Gastrocnemius medialis (tissue), 4 donors: ENCODE measurements at regions not wholly inside any gene's neighbourhood (a gene's known extent, or its start where the extent isn't known, plus 50 kb on each side); places are given as distances from the start of the nearest gene placed in this dataset.
"Not testable (repeated sequence)": the region's sequence is repeated elsewhere in the genome, so short reads cannot be mapped to it uniquely, and the experiment has no call there.

ENCODE experiments used
- ATAC-seq, 2 donors: fragments of 150-250 bp; one replicate each; pipeline ENCODE4 v1.9.1; 2016
- DNase-seq, 2 donors: peaks; one replicate each; pipeline ENCODE4 v3.0.0-alpha.2; 2019
- H3K27ac ChIP-seq, 4 donors: fragments of 200-600 bp; sonication (generic); 1 replicate in 1 of 4; 2 replicates in 3 of 4; pipeline ENCODE4 v1.5.1; 2016 to 2018; ENCODE audit warnings: mild to moderate bottlenecking in 2 of 4, moderate library complexity in 1 of 4
- H3K27me3 ChIP-seq, 3 donors: fragments of 200-600 bp; sonication (generic) in 2 of 3; 1 replicate in 1 of 3; 2 replicates in 2 of 3; pipeline versions ENCODE4 v1.5.1 to v1.6.0; 2016 to 2019; ENCODE audit warnings: mild to moderate bottlenecking in 1 of 3, moderate library complexity in 1 of 3
- H3K36me3 ChIP-seq, 2 donors: fragments of 200-600 bp; sonication (generic) in 1 of 2; one replicate each; pipeline ENCODE4 v1.5.1; 2017 to 2018
- H3K4me1 ChIP-seq, 2 donors: fragments of 200-600 bp; sonication (generic) in 1 of 2; one replicate each; pipeline ENCODE4 v1.5.1; 2016 to 2017; ENCODE audit warnings: mild to moderate bottlenecking in 2 of 2
- H3K4me3 ChIP-seq, 4 donors: fragments of 200-600 bp; sonication (generic) in 3 of 4; 1 replicate in 1 of 4; 2 replicates in 3 of 4; pipeline ENCODE4 v1.5.1; 2016 to 2019; ENCODE audit warnings: mild to moderate bottlenecking in 2 of 4
- H3K9me3 ChIP-seq, 3 donors: fragments of 200-600 bp; sonication (generic) in 2 of 3; 1 replicate in 1 of 3; 2 replicates in 2 of 3; pipeline ENCODE4 v1.5.1; 2016 to 2019
- CTCF ChIP-seq, 5 experiments: fragments of 450-650 bp in 3 of 5; fragments of 200-600 bp in 2 of 5; sonication (generic) in 2 of 5; IDR thresholded peaks in 4 of 5; conservative IDR thresholded peaks in 1 of 5; 1 replicate in 4 of 5; 2 replicates in 1 of 5; pipeline ENCODE4 v1.5.1; 2016 to 2019; ENCODE audit warnings: antibody characterized with exemption in 5 of 5, mild to moderate bottlenecking in 3 of 5, moderate library complexity in 3 of 5
- POLR2A ChIP-seq, 2 donors: fragments of 450-650 bp; IDR thresholded peaks; one replicate each; pipeline ENCODE4 v1.6.1; 2017; ENCODE audit warnings: antibody characterized with exemption in 2 of 2, mild to moderate bottlenecking in 2 of 2, moderate library complexity in 2 of 2
- in situ Hi-C, 4 donors: fragments of 200-750 bp; cut with MboI; loops; one replicate each; pipeline versions ENCODE4 v1.15.0 to v1.8.0; 2017; ENCODE audit warnings: low sequenced_read_pairs in 4 of 4
- intact Hi-C: fragments of 100-400 bp; cut with DNase I; formaldehyde crosslinking; loops from one replicate; pipeline ENCODE4 v1.15.1; 2023; ENCODE audit warnings: low total_unique reads

GRCh38 chr5:120164037-120164436 lies 300.1 kb upstream of the PRR16 start:
- Histone ChIP-seq H3K27ac (no peak overlapping the region), H3K36me3 (no peaks in the 10 kb centered on the region), H3K27me3 (no peaks in the 10 kb centered on the region), H3K4me1 (no peaks in the 10 kb centered on the region), H3K4me3 (no peak overlapping the region), H3K9me3 (no peaks in the 10 kb centered on the region)
- in situ Hi-C loops (no loop called here), intact Hi-C loops (no loop called here)
- TF ChIP-seq POLR2A (IDR thresholded peaks at IDR 0.05) (no peak), CTCF (IDR thresholded peaks at IDR 0.05 in 4 of 5, conservative IDR thresholded peaks at IDR 0.05 in 1 of 5) (no peak)
- DNase-seq (no peak), ATAC-seq (no peak)

DNA sequence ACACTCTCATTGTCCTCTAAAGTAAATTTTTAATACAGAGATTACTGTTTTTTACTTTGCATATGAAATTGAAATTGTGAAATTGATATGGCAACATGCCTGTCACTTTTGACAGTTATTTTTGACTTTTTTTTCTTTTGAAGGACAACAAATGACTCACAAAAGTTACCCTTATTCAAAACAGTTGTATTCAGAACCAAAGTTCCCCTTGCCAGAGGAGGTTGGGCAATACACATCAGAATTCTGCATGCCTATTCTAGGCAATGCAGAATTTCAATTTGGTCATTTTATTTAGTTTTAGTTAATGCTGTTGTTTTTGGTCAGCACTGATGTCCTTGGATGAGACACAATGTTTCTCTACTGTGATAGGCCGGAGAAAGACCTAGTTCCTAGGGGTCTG lies 299.1 kb upstream of the PRR16 start:
- TF ChIP-seq CTCF (IDR thresholded peaks at IDR 0.05 in 4 of 5, conservative IDR thresholded peaks at IDR 0.05 in 1 of 5) (no peak), POLR2A (IDR thresholded peaks at IDR 0.05) (no peak)
- no peaks in the 10 kb centered on the region for H3K4me1 ChIP-seq
- no peaks in the 10 kb centered on the region for H3K27me3 ChIP-seq
- ATAC-seq (no peak), DNase-seq (peak in 1 of 2 donors; percentile 14)
- intact Hi-C loops (no loop called here), in situ Hi-C loops (no loop called here)
- no peak overlapping the region for H3K4me3 ChIP-seq
- no peaks in the 10 kb centered on the region for H3K9me3 ChIP-seq
- H3K27ac ChIP-seq: no peak overlapping the region
- no peaks in the 10 kb centered on the region for H3K36me3 ChIP-seq

DNA sequence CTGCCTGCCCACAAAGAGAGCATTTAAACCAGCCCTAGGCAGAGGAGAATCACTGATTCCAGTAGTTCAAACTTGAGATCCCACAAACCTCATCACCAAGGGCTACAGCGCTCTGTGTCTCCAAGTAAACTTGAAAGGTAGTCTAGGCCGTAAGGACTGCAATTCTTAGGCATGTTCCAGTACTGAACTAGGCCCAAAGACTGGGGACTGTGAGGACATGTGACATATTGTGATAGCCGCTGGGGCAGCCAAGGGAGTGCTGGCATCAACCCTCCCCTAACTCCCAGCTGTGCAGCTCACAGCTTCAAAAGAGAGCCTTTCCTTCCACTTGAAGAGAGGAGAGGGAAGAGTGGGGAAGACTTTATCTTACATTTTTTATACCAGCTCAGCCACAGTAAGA lies 291.0 kb upstream of the PRR16 start:
- Histone ChIP-seq H3K27ac (no peak overlapping the region), H3K36me3 (no peaks in the 10 kb centered on the region), H3K27me3 (no peaks in the 10 kb centered on the region), H3K4me3 (no peak overlapping the region), H3K9me3 (no peaks in the 10 kb centered on the region), H3K4me1 (no peaks in the 10 kb centered on the region)
- TF ChIP-seq CTCF (IDR thresholded peaks at IDR 0.05 in 4 of 5, conservative IDR thresholded peaks at IDR 0.05 in 1 of 5): no peak
- TF ChIP-seq POLR2A (IDR thresholded peaks at IDR 0.05): no peak
- ATAC-seq (no peak), DNase-seq (no peak)
- in situ Hi-C loops: no loop called here
- intact Hi-C loops: no loop called here

- Histone ChIP-seq H3K36me3 (no peaks in the 10 kb centered on the region), H3K9me3 (no peaks in the 10 kb centered on the region), H3K4me1 (no peaks in the 10 kb centered on the region), H3K4me3 (no peak overlapping the region), H3K27ac (no peak overlapping the region), H3K27me3 (no peaks in the 10 kb centered on the region)
- in situ Hi-C loops (no loop called here), intact Hi-C loops (no loop called here)
- no peak for ATAC-seq
- DNase-seq: no peak
- TF ChIP-seq POLR2A (IDR thresholded peaks at IDR 0.05): no peak
Observed at GRCh38 chr5:120174089-120174488, 290.0 kb upstream of the PRR16 start.

GRCh38 chr5:120181238-120181637 lies 282.9 kb upstream of the PRR16 start:
- H3K4me1 ChIP-seq, DNase-seq, H3K27me3 ChIP-seq, H3K36me3 ChIP-seq, intact Hi-C loops, in situ Hi-C loops, H3K27ac ChIP-seq, H3K4me3 ChIP-seq, H3K9me3 ChIP-seq, ATAC-seq: not testable (repeated sequence)

DNA sequence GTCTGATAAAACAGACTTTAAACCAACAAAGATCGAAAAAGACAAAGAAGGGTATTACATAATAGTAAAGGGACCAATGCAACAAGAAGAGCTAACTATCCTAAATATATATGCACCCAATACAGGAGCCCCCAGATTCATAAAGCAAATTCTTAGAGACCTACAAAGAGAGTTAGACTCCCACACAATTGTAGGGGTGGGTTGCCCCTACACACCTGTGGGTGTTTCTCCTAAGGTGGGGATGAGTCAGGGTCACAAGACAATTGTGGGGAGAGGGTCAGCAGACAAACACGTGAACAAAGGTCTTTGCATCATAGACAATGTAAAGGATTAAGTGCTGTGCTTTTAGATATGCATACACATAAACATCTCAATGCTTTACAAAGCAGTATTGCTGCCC lies 269.4 kb upstream of the PRR16 start:
- H3K27ac ChIP-seq, H3K4me3 ChIP-seq, in situ Hi-C loops, H3K27me3 ChIP-seq, H3K4me1 ChIP-seq, intact Hi-C loops, H3K36me3 ChIP-seq, H3K9me3 ChIP-seq, DNase-seq, ATAC-seq: not testable (repeated sequence)
